Thymus (tissue), 11 donors: ENCODE measurements at regions not wholly inside any gene's neighbourhood (a gene's known extent, or its start where the extent isn't known, plus 50 kb on each side); places are given as distances from the start of the nearest gene placed in this dataset.

Experiments
- DNase-seq, 9 donors: peaks; one replicate each; pipeline ENCODE4 v3.0.0-alpha.2; 2013; ENCODE audit warnings: low spot score in 9 of 9, low read depth in 6 of 9, missing footprints in 1 of 9
- H3K27ac ChIP-seq, 2 donors: one replicate each; pipeline ENCODE4 v1.5.1; 2013; ENCODE audit warnings: control low read depth in 1 of 2, low read depth in 1 of 2, low read length in 1 of 2, mild to moderate bottlenecking in 1 of 2, moderate library complexity in 1 of 2
- H3K27me3 ChIP-seq, 2 donors: one replicate each; pipeline ENCODE4 v1.5.1; 2013; ENCODE audit warnings: low read length in 1 of 2; ENCODE audit not compliant: control insufficient read depth in 2 of 2, insufficient read depth in 1 of 2
- H3K36me3 ChIP-seq, 2 donors: one replicate each; pipeline ENCODE4 v1.5.1; 2013; ENCODE audit warnings: low read length in 1 of 2, mild to moderate bottlenecking in 1 of 2, moderate library complexity in 1 of 2; ENCODE audit not compliant: control insufficient read depth in 2 of 2, insufficient read depth in 2 of 2
- H3K4me1 ChIP-seq, 2 donors: one replicate each; pipeline ENCODE4 v1.5.1; 2013; ENCODE audit warnings: low read length in 2 of 2; ENCODE audit not compliant: control insufficient read depth in 2 of 2, insufficient read depth in 2 of 2
- H3K4me3 ChIP-seq, 2 donors: one replicate each; pipeline ENCODE4 v1.5.1; 2013; ENCODE audit warnings: low read length in 2 of 2, control low read depth in 1 of 2, mild to moderate bottlenecking in 1 of 2
- H3K9me3 ChIP-seq, 2 donors: one replicate each; pipeline ENCODE4 v1.5.1; 2013; ENCODE audit warnings: low read length in 1 of 2, mild to moderate bottlenecking in 1 of 2; ENCODE audit not compliant: control insufficient read depth in 2 of 2, insufficient read depth in 1 of 2
- WGBS: extraction: QIAGEN DNeasy Blood & Tissue Kit; methylation state at CpG from one replicate; pipeline ENCODE4 v1.1.7; 2013; 5-methylcytosine and 5-hydroxymethylcytosine counted together
- donor health status: healthy.

GRCh38 chr3:157844800-157845565 lies 261.2 kb downstream of the SHOX2 start:
- no peaks in the 10 kb centered on the region for H3K4me1 ChIP-seq
- no peak overlapping the region for H3K4me3 ChIP-seq
- no peaks in the 10 kb centered on the region for H3K9me3 ChIP-seq
- WGBS = 68% methylated on average over 4 of the region's 4 CpGs
- no peak for DNase-seq
- H3K36me3 ChIP-seq = no peaks in the 10 kb centered on the region
- no peaks in the 10 kb centered on the region for H3K27me3 ChIP-seq
- H3K27ac ChIP-seq = no peak overlapping the region

DNA sequence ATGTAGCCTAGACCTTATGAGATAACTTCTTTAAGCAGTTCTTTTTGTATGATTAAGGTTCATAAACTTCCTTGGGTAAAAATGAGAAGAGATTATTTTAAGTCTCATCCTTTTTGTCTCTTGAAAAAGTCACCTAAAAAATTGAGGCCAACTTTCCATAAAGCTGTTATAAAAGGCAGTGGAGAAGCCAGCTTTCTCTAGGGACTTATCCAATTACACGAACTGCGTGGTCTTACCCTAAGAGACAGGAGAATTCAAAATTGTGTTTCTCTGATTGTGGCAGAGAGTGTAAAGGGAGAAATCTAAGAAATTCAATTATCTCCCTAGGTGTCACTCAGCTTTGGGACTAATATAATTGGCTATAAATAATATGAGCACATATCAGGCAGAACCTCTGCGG lies 262.0 kb downstream of the SHOX2 start:
- no peaks in the 10 kb centered on the region for H3K27me3 ChIP-seq
- H3K36me3 ChIP-seq = no peaks in the 10 kb centered on the region
- DNase-seq = no peak
- H3K4me1 ChIP-seq = no peaks in the 10 kb centered on the region
- no peak overlapping the region for H3K4me3 ChIP-seq
- H3K9me3 ChIP-seq = no peaks in the 10 kb centered on the region
- 90% methylated on average over 3 of the region's 3 CpGs for WGBS
- no peak overlapping the region for H3K27ac ChIP-seq

DNA sequence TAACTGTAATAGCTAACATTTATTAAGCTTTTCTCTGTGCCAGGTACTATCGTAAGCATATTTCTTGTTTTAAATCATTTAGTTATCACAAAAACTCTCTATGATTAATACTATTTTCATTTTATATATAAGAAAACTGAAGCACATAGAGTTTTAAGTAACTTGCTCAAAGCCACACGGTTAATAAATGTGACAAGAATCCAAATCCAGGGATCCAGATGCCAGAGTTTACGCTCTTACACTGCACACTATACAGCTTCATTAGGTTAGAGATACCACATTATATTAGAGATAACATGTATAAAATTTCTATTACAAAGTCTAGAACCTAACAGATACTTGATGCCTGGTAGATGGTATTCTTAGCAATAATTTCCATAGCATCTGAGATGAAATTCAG lies 265.2 kb downstream of the SHOX2 start:
- no peaks in the 10 kb centered on the region for H3K4me1 ChIP-seq
- no peaks in the 10 kb centered on the region for H3K9me3 ChIP-seq
- H3K36me3 ChIP-seq = no peaks in the 10 kb centered on the region
- no peak overlapping the region for H3K27ac ChIP-seq
- no peak overlapping the region for H3K4me3 ChIP-seq
- DNase-seq = no peak
- H3K27me3 ChIP-seq = no peaks in the 10 kb centered on the region
- 97% methylated on average over 3 of the region's 3 CpGs for WGBS

- Histone ChIP-seq H3K4me1 (no peaks in the 10 kb centered on the region), H3K9me3 (no peaks in the 10 kb centered on the region), H3K4me3 (no peak overlapping the region), H3K36me3 (no peaks in the 10 kb centered on the region), H3K27ac (no peak overlapping the region), H3K27me3 (no peaks in the 10 kb centered on the region)
- DNase-seq = no peak
- 90% methylated on average over 2 of the region's 2 CpGs for whole genome bisulfite sequencing
Observed at GRCh38 chr3:157840564-157840963, 265.7 kb downstream of the SHOX2 start.

GRCh38 chr3:157838457-157838856 lies 267.8 kb downstream of the SHOX2 start:
- WGBS = 95% methylated on average over 7 of the region's 7 CpGs
- Histone ChIP-seq H3K9me3 (no peaks in the 10 kb centered on the region), H3K4me3 (no peak overlapping the region), H3K27ac (no peak overlapping the region), H3K36me3 (no peaks in the 10 kb centered on the region), H3K27me3 (no peaks in the 10 kb centered on the region), H3K4me1 (no peaks in the 10 kb centered on the region)
- DNase-seq = no peak

DNA sequence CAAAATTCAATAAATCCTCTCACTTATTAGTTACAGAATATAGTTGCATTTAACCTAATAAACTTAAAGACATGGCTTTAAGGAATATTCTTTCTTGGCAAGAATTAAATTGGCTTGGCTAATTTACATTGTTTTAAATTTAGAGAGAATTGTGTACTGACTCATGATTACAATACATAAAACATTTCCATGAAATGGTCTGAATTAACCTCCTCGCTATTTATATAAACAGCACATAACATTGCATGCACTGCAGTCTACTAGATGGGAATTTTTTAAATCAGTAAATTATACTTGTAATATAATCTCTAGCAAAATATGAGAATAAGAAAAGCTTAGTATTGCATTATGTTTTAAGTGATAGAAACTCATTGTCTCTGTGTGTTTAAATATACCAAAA lies 268.9 kb downstream of the SHOX2 start:
- DNase-seq = no peak
- WGBS = 98% methylated on average over 1 of the region's 1 CpG
- Histone ChIP-seq H3K4me3 (no peak overlapping the region), H3K9me3 (no peaks in the 10 kb centered on the region), H3K27ac (no peak overlapping the region), H3K36me3 (no peaks in the 10 kb centered on the region), H3K27me3 (no peaks in the 10 kb centered on the region), H3K4me1 (no peaks in the 10 kb centered on the region)

GRCh38 chr3:157836022-157836421 lies 270.2 kb downstream of the SHOX2 start:
- no peak for DNase-seq
- Histone ChIP-seq H3K4me1 (no peaks in the 10 kb centered on the region), H3K27ac (no peak overlapping the region), H3K27me3 (no peaks in the 10 kb centered on the region), H3K9me3 (no peaks in the 10 kb centered on the region), H3K4me3 (no peak overlapping the region), H3K36me3 (no peaks in the 10 kb centered on the region)
- 87% methylated on average over 7 of the region's 7 CpGs for WGBS

- Histone ChIP-seq H3K36me3 (no peaks in the 10 kb centered on the region), H3K9me3 (peaks cover 0 to 5% of the 10 kb centered on the region in 2 donors), H3K27me3 (no peaks in the 10 kb centered on the region), H3K4me3 (no peak overlapping the region), H3K27ac (no peak overlapping the region), H3K4me1 (no peaks in the 10 kb centered on the region)
- DNase-seq = no peak
- WGBS = 94% methylated on average over 3 of the region's 3 CpGs
Observed at GRCh38 chr3:157832588-157832987, 273.6 kb downstream of the SHOX2 start.

DNA sequence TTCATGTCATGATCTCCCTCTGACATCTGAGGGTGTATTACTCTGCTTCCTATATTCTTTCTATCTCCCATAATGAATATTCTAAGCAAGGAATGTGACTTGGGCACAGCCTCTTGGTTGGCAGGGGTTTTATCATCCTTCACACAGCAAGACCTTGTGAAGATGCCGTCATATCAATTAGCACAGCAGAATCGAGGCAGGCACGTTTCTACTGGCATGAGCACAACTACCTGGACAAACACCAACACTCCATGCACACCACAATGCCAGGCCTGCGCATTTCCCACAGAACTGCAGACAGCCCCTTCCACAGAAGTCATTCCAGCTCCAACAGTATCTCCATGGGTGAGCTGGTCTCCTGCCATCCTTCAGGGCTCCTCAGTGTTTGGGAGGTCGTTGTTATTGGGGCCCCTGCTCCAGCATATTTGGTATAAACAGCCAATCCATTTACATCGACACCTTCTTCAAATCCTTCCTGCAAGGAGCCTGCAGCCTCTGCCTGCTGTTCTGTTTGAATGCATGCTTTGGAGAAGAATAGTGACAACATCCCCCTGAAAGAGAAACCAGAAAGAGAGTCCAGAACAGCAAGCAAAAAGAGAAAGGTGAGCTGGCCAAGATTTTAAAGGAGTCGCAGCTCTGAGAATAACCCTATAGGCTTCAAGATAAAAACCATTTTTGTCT lies 275.5 kb downstream of the SHOX2 start:
- no peaks in the 10 kb centered on the region for H3K27me3 ChIP-seq
- no peaks in the 10 kb centered on the region for H3K36me3 ChIP-seq
- no peak overlapping the region for H3K27ac ChIP-seq
- DNase-seq = no peak
- H3K9me3 ChIP-seq = peaks cover 0 to 5% of the 10 kb centered on the region in 2 donors
- H3K4me3 ChIP-seq = no peak overlapping the region
- no peaks in the 10 kb centered on the region for H3K4me1 ChIP-seq
- WGBS = 75% methylated on average over 7 of the region's 7 CpGs
